Duodenal mucosa (tissue), 2 donors: ENCODE measurements at regions not wholly inside any gene's neighbourhood (a gene's known extent, or its start where the extent isn't known, plus 50 kb on each side); places are given as distances from the start of the nearest gene placed in this dataset.

Experiments used
- H3K27ac ChIP-seq: one replicate; pipeline ENCODE4 v1.7.0; 2013; ENCODE audit warnings: low read depth, low read length
- H3K27me3 ChIP-seq, 2 donors: one replicate each; pipeline ENCODE4 v1.7.0; 2013; ENCODE audit warnings: low read length in 2 of 2, control low read depth in 1 of 2; ENCODE audit not compliant: insufficient read depth in 2 of 2, control insufficient read depth in 1 of 2
- H3K36me3 ChIP-seq, 2 donors: one replicate each; pipeline ENCODE4 v1.7.0; 2013; ENCODE audit warnings: low read length in 2 of 2, control low read depth in 1 of 2; ENCODE audit not compliant: insufficient read depth in 2 of 2, control insufficient read depth in 1 of 2
- H3K4me1 ChIP-seq, 2 donors: one replicate each; pipeline ENCODE4 v1.7.0; 2013; ENCODE audit warnings: low read length in 2 of 2, control low read depth in 1 of 2; ENCODE audit not compliant: insufficient read depth in 2 of 2, control insufficient read depth in 1 of 2
- H3K4me3 ChIP-seq, 2 donors: one replicate each; pipeline ENCODE4 v1.7.0; 2013; ENCODE audit warnings: low read length in 2 of 2, low read depth in 1 of 2
- H3K9ac ChIP-seq, 2 donors: one replicate each; pipeline ENCODE4 v1.7.0; 2013; ENCODE audit warnings: low read length in 2 of 2, low read depth in 1 of 2
- H3K9me3 ChIP-seq, 2 donors: one replicate each; pipeline ENCODE4 v1.7.0; 2013; ENCODE audit warnings: low read length in 2 of 2, control low read depth in 1 of 2; ENCODE audit not compliant: control insufficient read depth in 1 of 2

GRCh38 chr2:8058652-8059051, 623.2 kb upstream of the ID2 start:
- no peaks in the 10 kb centered on the region for H3K9me3 ChIP-seq
- H3K27ac ChIP-seq: no peak overlapping the region
- no peaks in the 10 kb centered on the region for H3K36me3 ChIP-seq
- no peak overlapping the region for H3K4me3 ChIP-seq
- H3K4me1 ChIP-seq: no peaks in the 10 kb centered on the region
- no peaks in the 10 kb centered on the region for H3K27me3 ChIP-seq
- H3K9ac ChIP-seq: no peak overlapping the region

GRCh38 chr2:8059255-8059654, 622.6 kb upstream of the ID2 start:
- Histone ChIP-seq H3K4me3 (no peak overlapping the region), H3K9me3 (no peaks in the 10 kb centered on the region), H3K27ac (no peak overlapping the region), H3K36me3 (no peaks in the 10 kb centered on the region), H3K4me1 (no peaks in the 10 kb centered on the region), H3K27me3 (no peaks in the 10 kb centered on the region), H3K9ac (no peak overlapping the region)

- H3K9me3 ChIP-seq: no peaks in the 10 kb centered on the region
- no peak overlapping the region for H3K27ac ChIP-seq
- no peak overlapping the region for H3K4me3 ChIP-seq
Observed at GRCh38 chr2:8059794-8060193, 622.1 kb upstream of the ID2 start.

DNA sequence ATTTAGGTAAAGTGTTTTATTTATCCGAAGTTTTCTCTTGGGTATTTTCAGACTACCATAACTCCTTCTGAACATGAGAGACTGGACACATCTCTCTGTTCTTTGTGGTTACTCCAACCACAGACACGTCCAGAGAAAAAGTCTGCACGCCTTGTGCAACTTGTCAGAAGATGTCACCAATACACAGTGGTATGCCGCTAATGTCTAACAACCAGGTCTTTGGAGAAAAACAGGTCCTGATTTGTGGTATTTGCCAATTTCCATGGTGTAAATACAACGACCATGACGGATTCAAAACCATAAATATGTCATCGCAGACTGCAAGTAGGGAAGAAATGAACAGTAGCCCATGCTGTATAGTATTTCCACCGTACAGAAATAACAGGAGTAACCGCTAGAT, 620.6 kb upstream of the ID2 start:
- Histone ChIP-seq H3K4me3 (no peak overlapping the region), H3K36me3 (no peaks in the 10 kb centered on the region), H3K27me3 (no peaks in the 10 kb centered on the region), H3K9me3 (no peaks in the 10 kb centered on the region), H3K27ac (no peak overlapping the region), H3K4me1 (no peaks in the 10 kb centered on the region), H3K9ac (no peak overlapping the region)

More at GRCh38 chr2:8059794-8060193, 622.1 kb upstream of the ID2 start:
- Histone ChIP-seq H3K9ac (no peak overlapping the region), H3K27me3 (no peaks in the 10 kb centered on the region), H3K4me1 (no peaks in the 10 kb centered on the region), H3K36me3 (no peaks in the 10 kb centered on the region)

GRCh38 chr2:8064603-8065002, 617.3 kb upstream of the ID2 start:
- H3K9ac ChIP-seq: no peak overlapping the region
- H3K9me3 ChIP-seq: no peaks in the 10 kb centered on the region
- H3K4me1 ChIP-seq: no peaks in the 10 kb centered on the region
- H3K4me3 ChIP-seq: no peak overlapping the region
- no peaks in the 10 kb centered on the region for H3K27me3 ChIP-seq
- H3K36me3 ChIP-seq: no peaks in the 10 kb centered on the region
- H3K27ac ChIP-seq: no peak overlapping the region

DNA sequence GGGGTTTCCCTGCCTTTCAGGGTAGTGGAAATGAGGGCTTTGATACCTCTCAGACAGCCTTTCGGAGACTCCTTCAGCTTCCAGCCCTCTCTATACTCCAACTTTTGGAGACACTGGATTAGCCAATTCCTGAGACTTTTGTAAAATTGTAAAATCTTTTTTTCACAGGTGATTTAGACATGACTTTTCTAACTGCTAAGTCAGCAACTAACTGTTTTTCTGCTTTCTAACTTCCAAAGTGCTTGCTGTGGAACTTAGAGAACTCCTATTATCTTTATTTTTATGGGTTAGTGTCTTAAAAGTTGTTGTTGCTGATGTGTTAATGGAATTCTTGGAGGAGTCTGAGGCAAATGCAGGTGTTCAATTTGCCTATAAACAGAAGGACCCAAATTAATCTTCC, 616.7 kb upstream of the ID2 start:
- H3K4me1 ChIP-seq: no peaks in the 10 kb centered on the region
- H3K36me3 ChIP-seq: no peaks in the 10 kb centered on the region
- H3K27ac ChIP-seq: no peak overlapping the region
- H3K9me3 ChIP-seq: no peaks in the 10 kb centered on the region
- H3K27me3 ChIP-seq: no peaks in the 10 kb centered on the region
- no peak overlapping the region for H3K4me3 ChIP-seq
- H3K9ac ChIP-seq: no peak overlapping the region

DNA sequence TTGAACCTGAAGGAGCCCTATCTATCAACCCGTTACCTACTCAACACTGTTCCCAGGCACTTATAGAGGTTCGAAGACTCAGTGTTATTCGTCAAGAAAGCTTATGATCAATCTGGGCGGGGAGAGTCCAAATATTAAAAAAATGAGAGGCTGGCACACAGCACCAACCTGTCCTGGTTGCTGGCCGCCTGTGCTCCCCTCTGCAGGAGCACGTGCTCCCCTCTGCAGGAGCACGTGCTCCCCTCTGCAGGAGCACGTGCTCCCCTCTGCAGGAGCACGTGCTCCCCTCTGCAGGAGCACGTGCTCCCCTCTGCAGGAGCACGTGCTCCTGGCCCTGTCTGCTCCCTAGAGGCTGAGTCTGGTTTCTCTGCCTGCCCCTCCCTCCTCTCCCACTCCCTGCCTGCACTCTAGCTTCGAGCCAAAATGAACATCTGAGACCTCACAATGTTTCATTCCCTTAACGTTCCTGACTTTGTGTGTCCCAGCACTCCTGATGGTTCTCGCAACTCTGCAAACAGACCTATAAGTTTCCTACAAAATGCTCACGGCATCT, 614.0 kb upstream of the ID2 start:
- Histone ChIP-seq H3K27me3 (no peaks in the 10 kb centered on the region), H3K27ac (no peak overlapping the region), H3K4me1 (no peaks in the 10 kb centered on the region), H3K9ac (no peak overlapping the region), H3K36me3 (no peaks in the 10 kb centered on the region), H3K4me3 (no peak overlapping the region), H3K9me3 (no peaks in the 10 kb centered on the region)

- H3K27ac ChIP-seq: no peak overlapping the region
- H3K36me3 ChIP-seq: no peaks in the 10 kb centered on the region
- no peak overlapping the region for H3K4me3 ChIP-seq
- H3K4me1 ChIP-seq: no peaks in the 10 kb centered on the region
- no peak overlapping the region for H3K9ac ChIP-seq
- H3K9me3 ChIP-seq: no peaks in the 10 kb centered on the region
- no peaks in the 10 kb centered on the region for H3K27me3 ChIP-seq
Observed at GRCh38 chr2:8072907-8073306, 608.9 kb upstream of the ID2 start.

- H3K9ac ChIP-seq: no peak overlapping the region
- no peak overlapping the region for H3K27ac ChIP-seq
- H3K36me3 ChIP-seq: no peaks in the 10 kb centered on the region
- peaks cover 0 to 4% of the 10 kb centered on the region in 2 donors for H3K9me3 ChIP-seq
- H3K4me3 ChIP-seq: no peak overlapping the region
- H3K4me1 ChIP-seq: no peaks in the 10 kb centered on the region
- no peaks in the 10 kb centered on the region for H3K27me3 ChIP-seq
Observed at GRCh38 chr2:8073916-8074315, 607.9 kb upstream of the ID2 start.

DNA sequence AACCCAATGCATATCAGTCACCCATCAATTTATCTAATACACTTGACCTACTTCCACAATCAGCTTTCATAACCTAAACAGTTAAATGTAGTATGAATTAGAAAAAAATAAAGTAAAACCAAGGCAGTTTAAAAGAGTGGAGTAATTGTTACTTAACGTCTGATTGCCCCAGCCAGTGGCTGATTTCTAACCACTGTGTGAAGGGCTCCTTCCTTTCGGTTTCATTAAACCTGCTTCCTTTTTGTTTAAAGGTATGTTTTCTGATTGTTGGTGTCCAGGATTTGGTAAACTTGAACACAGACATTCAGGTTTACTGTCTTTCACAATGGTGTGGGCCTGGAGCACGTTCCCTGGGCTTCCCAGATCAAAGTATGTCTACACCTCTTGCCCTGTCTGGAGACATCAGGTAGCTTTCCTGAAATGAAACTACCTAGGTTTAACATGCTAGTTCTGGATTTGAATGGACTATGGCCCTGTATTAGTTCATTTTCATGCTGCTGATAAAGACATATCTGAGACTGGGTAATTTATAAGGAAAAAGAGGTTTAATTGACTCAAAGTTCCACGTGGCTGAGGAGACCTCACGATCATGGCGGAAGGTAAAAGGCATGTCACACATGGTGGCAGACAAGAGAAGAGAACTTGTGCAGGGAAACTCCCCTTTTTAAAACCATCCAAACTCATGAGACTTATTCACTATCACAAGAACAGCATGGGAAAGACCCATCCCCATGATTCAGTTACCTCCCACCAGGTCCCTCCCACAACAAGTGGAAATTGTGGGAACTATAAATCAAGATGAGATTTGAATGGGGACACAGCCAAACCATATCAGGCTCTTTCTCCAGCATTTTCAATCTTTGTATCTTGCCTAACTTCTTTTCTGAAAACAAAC, 605.2 kb upstream of the ID2 start:
- H3K4me1 ChIP-seq: no peaks in the 10 kb centered on the region
- H3K27me3 ChIP-seq: no peaks in the 10 kb centered on the region
- H3K9me3 ChIP-seq: peaks cover 0 to 4% of the 10 kb centered on the region in 2 donors
- H3K4me3 ChIP-seq: no peak overlapping the region
- H3K36me3 ChIP-seq: no peaks in the 10 kb centered on the region
- no peak overlapping the region for H3K9ac ChIP-seq
- H3K27ac ChIP-seq: no peak overlapping the region
